H1 (cell line): ENCODE measurements at regions not wholly inside any gene's neighbourhood (a gene's known extent, or its start where the extent isn't known, plus 50 kb on each side); places are given as distances from the start of the nearest gene placed in this dataset. TPM values are rescaled to one million over a fixed set of nuclear protein-coding genes. Genes with fewer than 3 reads are reported as not detected.

Experiments
- small RNA-seq: library from polyadenylated mRNA; stranded (forward); fragments of <200 nt; extraction: miRNeasy Mini kit (QIAGEN cat#:217004); gene quantifications from one replicate; pipeline ENCODE3, GENCODE V24; 2013; ENCODE audit not compliant: insufficient read depth

Small RNA genes lying in the stretch of these regions (small RNA-seq; reads per million reads assigned to genes)
- gene AL158032.2, result not detected
